ENCODE measurements at regions not wholly inside any gene's neighbourhood (a gene's known extent, or its start where the extent isn't known, plus 50 kb on each side); places are given as distances from the start of the nearest gene placed in this dataset.
"Not testable (repeated sequence)": the region's sequence is repeated elsewhere in the genome, so short reads cannot be mapped to it uniquely, and the experiment has no call there.

- DNase-seq (ENCODE audit: insufficient read length, low spot score): no peak
- TF ChIP-seq POLR2AphosphoS5 (IDR thresholded peaks at IDR 0.05; ENCODE audit: low read depth, low read length) (no peak), PAX5 (IDR thresholded peaks at IDR 0.05; ENCODE audit: insufficient read depth, low read length, severe bottlenecking) (no peak), POU2F2 (IDR thresholded peaks at IDR 0.05; ENCODE audit: low read depth, low read length) (no peak), POLR2A (IDR thresholded peaks at IDR 0.05; ENCODE audit: low read depth, low read length) (no peak), SPI1 (IDR thresholded peaks at IDR 0.05; ENCODE audit: low read depth, low read length) (no peak), TAF1 (IDR thresholded peaks at IDR 0.05; ENCODE audit: low read depth, low read length) (no peak)
- FAIRE-seq: no peak
Observed at GRCh38 chr2:433216-433615, 145.3 kb upstream of the ALKAL2 start.

- FAIRE-seq (no peak), DNase-seq (ENCODE audit: insufficient read length, low spot score) (no peak)
- TF ChIP-seq SPI1 (IDR thresholded peaks at IDR 0.05; ENCODE audit: low read depth, low read length) (no peak), POLR2AphosphoS5 (IDR thresholded peaks at IDR 0.05; ENCODE audit: low read depth, low read length) (no peak), TAF1 (IDR thresholded peaks at IDR 0.05; ENCODE audit: low read depth, low read length) (no peak), PAX5 (IDR thresholded peaks at IDR 0.05; ENCODE audit: insufficient read depth, low read length, severe bottlenecking) (no peak), POLR2A (IDR thresholded peaks at IDR 0.05; ENCODE audit: low read depth, low read length) (no peak), POU2F2 (IDR thresholded peaks at IDR 0.05; ENCODE audit: low read depth, low read length) (no peak)
Observed at GRCh38 chr2:430291-431040, 142.6 kb upstream of the ALKAL2 start.

GRCh38 chr2:429575-430254 lies 141.8 kb upstream of the ALKAL2 start:
- FAIRE-seq (no peak), DNase-seq (ENCODE audit: insufficient read length, low spot score) (no peak)
- TF ChIP-seq TAF1 (IDR thresholded peaks at IDR 0.05; ENCODE audit: low read depth, low read length) (no peak), POLR2A (IDR thresholded peaks at IDR 0.05; ENCODE audit: low read depth, low read length) (no peak), SPI1 (IDR thresholded peaks at IDR 0.05; ENCODE audit: low read depth, low read length) (no peak), POU2F2 (IDR thresholded peaks at IDR 0.05; ENCODE audit: low read depth, low read length) (no peak), POLR2AphosphoS5 (IDR thresholded peaks at IDR 0.05; ENCODE audit: low read depth, low read length) (no peak), PAX5 (IDR thresholded peaks at IDR 0.05; ENCODE audit: insufficient read depth, low read length, severe bottlenecking) (no peak)

GRCh38 chr2:429142-429541 lies 141.3 kb upstream of the ALKAL2 start:
- DNase-seq (ENCODE audit: insufficient read length, low spot score) (no peak), FAIRE-seq (no peak)
- TF ChIP-seq POLR2A (IDR thresholded peaks at IDR 0.05; ENCODE audit: low read depth, low read length): no peak
- no peak for TF ChIP-seq POU2F2 (IDR thresholded peaks at IDR 0.05; ENCODE audit: low read depth, low read length)
- TF ChIP-seq SPI1 (IDR thresholded peaks at IDR 0.05; ENCODE audit: low read depth, low read length): no peak
- TF ChIP-seq TAF1 (IDR thresholded peaks at IDR 0.05; ENCODE audit: low read depth, low read length): no peak
- no peak for TF ChIP-seq POLR2AphosphoS5 (IDR thresholded peaks at IDR 0.05; ENCODE audit: low read depth, low read length)
- TF ChIP-seq PAX5 (IDR thresholded peaks at IDR 0.05; ENCODE audit: insufficient read depth, low read length, severe bottlenecking): no peak

- DNase-seq (ENCODE audit: insufficient read length, low spot score) (no peak), FAIRE-seq (no peak)
- TF ChIP-seq PAX5 (IDR thresholded peaks at IDR 0.05; ENCODE audit: insufficient read depth, low read length, severe bottlenecking) (no peak), POLR2AphosphoS5 (IDR thresholded peaks at IDR 0.05; ENCODE audit: low read depth, low read length) (no peak), SPI1 (IDR thresholded peaks at IDR 0.05; ENCODE audit: low read depth, low read length) (no peak), POU2F2 (IDR thresholded peaks at IDR 0.05; ENCODE audit: low read depth, low read length) (no peak), POLR2A (IDR thresholded peaks at IDR 0.05; ENCODE audit: low read depth, low read length) (no peak), TAF1 (IDR thresholded peaks at IDR 0.05; ENCODE audit: low read depth, low read length) (no peak)
Observed at GRCh38 chr2:428591-428990, 140.7 kb upstream of the ALKAL2 start.

- not testable (repeated sequence) for FAIRE-seq; DNase-seq (ENCODE audit: insufficient read length, low spot score)
Observed at GRCh38 chr2:426696-427095, 138.8 kb upstream of the ALKAL2 start.

DNA sequence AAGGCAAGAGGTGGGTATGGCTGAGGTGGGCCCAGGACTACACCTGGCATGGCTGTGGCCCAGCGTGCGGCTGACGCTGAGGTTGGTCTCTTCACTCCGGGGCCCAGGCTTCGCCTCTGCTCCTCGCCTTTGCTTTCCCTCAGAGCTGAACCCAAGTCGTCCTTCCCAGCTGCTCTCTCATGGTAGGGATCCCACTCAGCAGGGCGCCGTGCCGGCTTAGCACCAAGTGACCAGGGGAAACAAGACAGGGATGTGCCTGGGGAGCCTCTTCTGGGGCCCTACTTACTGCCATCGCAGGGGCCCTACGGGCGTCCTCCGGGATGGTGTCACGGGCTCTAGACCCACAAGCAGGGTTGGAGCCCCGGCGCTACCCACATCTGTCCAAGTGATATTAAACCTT lies 138.1 kb upstream of the ALKAL2 start:
- TF ChIP-seq PAX5 (IDR thresholded peaks at IDR 0.05; ENCODE audit: insufficient read depth, low read length, severe bottlenecking): no peak
- TF ChIP-seq POU2F2 (IDR thresholded peaks at IDR 0.05; ENCODE audit: low read depth, low read length): no peak
- no peak for TF ChIP-seq TAF1 (IDR thresholded peaks at IDR 0.05; ENCODE audit: low read depth, low read length)
- no peak for TF ChIP-seq SPI1 (IDR thresholded peaks at IDR 0.05; ENCODE audit: low read depth, low read length)
- no peak for TF ChIP-seq POLR2A (IDR thresholded peaks at IDR 0.05; ENCODE audit: low read depth, low read length)
- TF ChIP-seq POLR2AphosphoS5 (IDR thresholded peaks at IDR 0.05; ENCODE audit: low read depth, low read length): no peak
- DNase-seq (ENCODE audit: insufficient read length, low spot score): no peak
- FAIRE-seq: no peak

DNA sequence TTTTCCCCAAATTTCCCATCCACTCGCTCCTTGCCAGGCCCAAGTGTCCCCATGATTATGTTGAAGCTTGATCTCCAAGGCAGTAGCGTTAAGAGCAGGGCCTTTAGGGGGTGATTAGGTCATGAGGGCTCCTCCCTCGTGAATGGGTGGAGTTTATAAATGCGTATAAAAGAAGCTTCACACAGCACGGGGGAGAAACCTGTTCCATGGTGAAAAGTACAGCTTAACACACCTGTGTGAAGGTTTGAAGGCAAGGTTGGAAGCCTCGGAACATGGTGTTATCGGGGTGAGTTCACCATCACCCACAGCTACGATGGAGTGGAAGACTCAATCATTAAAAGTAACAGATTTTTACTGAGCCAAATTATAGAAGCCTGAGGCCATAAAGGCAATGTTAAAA lies 137.4 kb upstream of the ALKAL2 start:
- TF ChIP-seq PAX5 (IDR thresholded peaks at IDR 0.05; ENCODE audit: insufficient read depth, low read length, severe bottlenecking) (no peak), SPI1 (IDR thresholded peaks at IDR 0.05; ENCODE audit: low read depth, low read length) (no peak), POU2F2 (IDR thresholded peaks at IDR 0.05; ENCODE audit: low read depth, low read length) (no peak), POLR2A (IDR thresholded peaks at IDR 0.05; ENCODE audit: low read depth, low read length) (no peak), POLR2AphosphoS5 (IDR thresholded peaks at IDR 0.05; ENCODE audit: low read depth, low read length) (no peak), TAF1 (IDR thresholded peaks at IDR 0.05; ENCODE audit: low read depth, low read length) (no peak)
- FAIRE-seq (no peak), DNase-seq (ENCODE audit: insufficient read length, low spot score) (no peak)

GRCh38 chr2:424306-425171 lies 136.6 kb upstream of the ALKAL2 start:
- DNase-seq (ENCODE audit: insufficient read length, low spot score) (no peak), FAIRE-seq (no peak)
- TF ChIP-seq TAF1 (IDR thresholded peaks at IDR 0.05; ENCODE audit: low read depth, low read length): no peak
- TF ChIP-seq POLR2AphosphoS5 (IDR thresholded peaks at IDR 0.05; ENCODE audit: low read depth, low read length): no peak
- TF ChIP-seq POLR2A (IDR thresholded peaks at IDR 0.05; ENCODE audit: low read depth, low read length): no peak
- TF ChIP-seq PAX5 (IDR thresholded peaks at IDR 0.05; ENCODE audit: insufficient read depth, low read length, severe bottlenecking): no peak
- TF ChIP-seq POU2F2 (IDR thresholded peaks at IDR 0.05; ENCODE audit: low read depth, low read length): no peak
- no peak for TF ChIP-seq SPI1 (IDR thresholded peaks at IDR 0.05; ENCODE audit: low read depth, low read length)

All from GM12891 (cell line).